HEK293T (cell line): ENCODE measurements at regions not wholly inside any gene's neighbourhood (a gene's known extent, or its start where the extent isn't known, plus 50 kb on each side); places are given as distances from the start of the nearest gene placed in this dataset.

Experiments
- ARNT ChIP-seq: fragments of 450-650 bp; IDR thresholded peaks from 2 replicates; pipeline ENCODE4 v1.6.1; 2017; ENCODE audit warnings: mild to moderate bottlenecking
- BHLHE40 ChIP-seq: fragments of 450-650 bp; IDR thresholded peaks from 2 replicates; pipeline ENCODE4 v1.6.1; 2016; ENCODE audit warnings: mild to moderate bottlenecking, moderate library complexity, borderline replicate concordance
- FOXA1 ChIP-seq: fragments of 450-650 bp; IDR thresholded peaks from 2 replicates; pipeline ENCODE4 v1.6.1; 2016; ENCODE audit warnings: mild to moderate bottlenecking
- HDGF ChIP-seq: fragments of 450-650 bp; IDR thresholded peaks from 2 replicates; pipeline ENCODE4 v1.6.1; 2017; ENCODE audit warnings: antibody characterized with exemption, borderline replicate concordance

DNA sequence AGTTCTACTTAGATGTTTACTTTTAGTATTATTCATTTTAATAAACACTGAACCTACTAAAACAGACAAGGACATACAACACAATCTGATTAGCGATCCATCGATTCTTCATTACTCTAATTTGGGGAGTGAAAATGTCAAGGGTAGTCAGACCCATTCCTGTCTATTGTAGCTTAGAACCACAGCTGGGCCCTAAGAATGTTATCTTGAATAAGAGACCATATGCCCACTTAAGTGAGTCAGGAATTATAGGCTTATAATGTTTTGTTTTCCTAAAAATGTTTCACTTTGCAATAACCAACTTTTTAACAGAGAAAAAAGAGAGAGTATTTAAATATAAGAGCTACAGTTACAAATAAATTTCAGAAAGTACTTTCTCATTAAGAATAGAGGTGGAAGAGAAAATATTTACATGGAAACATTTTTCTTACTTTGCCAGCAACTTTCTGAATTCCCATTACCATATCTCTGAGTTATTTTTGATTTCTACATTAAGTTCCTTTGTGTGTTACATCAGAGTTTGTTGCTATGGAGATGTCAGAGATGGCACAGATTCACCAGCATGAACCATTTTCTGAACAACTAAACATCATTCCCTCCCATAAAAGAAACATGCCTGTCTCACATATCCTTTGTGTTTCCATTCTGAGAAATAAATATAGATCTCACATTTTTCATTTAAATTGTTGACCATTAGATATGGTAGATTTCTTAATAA is 75.4 kb upstream of the SLC13A1 start:
- TF ChIP-seq ARNT (no peak), HDGF (no peak), BHLHE40 (no peak), FOXA1 (no peak)
